ENCODE measurements at regions not wholly inside any gene's neighbourhood (a gene's known extent, or its start where the extent isn't known, plus 50 kb on each side); places are given as distances from the start of the nearest gene placed in this dataset.

- DNase-seq (ENCODE audit: low read depth, low spot score) (no peak), FAIRE-seq (no peak)
- Histone ChIP-seq H3K9me1 (ENCODE audit: control insufficient read depth, extremely low read depth, insufficient read depth, low read length) (no peaks in the 10 kb centered on the region), H2AFZ (ENCODE audit: control insufficient read depth, low read length) (no peak overlapping the region), H3K36me3 (ENCODE audit: control insufficient read depth in 2 of 2, extremely low read depth in 1 of 2, insufficient read depth in 2 of 2, low read length in 2 of 2) (no peaks in the 10 kb centered on the region), H3K4me2 (ENCODE audit: control insufficient read depth, extremely low read depth, insufficient read depth, low read depth, low read length) (no peak overlapping the region), H3K4me1 (ENCODE audit: control insufficient read depth, extremely low read depth, insufficient read depth, low read length) (peaks cover 8% of the 10 kb centered on the region), H4K20me1 (ENCODE audit: control insufficient read depth, extremely low read depth, insufficient read depth, low read length) (no peaks in the 10 kb centered on the region), H3K79me2 (ENCODE audit: control insufficient read depth, insufficient read depth, low read length) (no peaks in the 10 kb centered on the region), H3K4me3 (ENCODE audit: control insufficient read depth in 2 of 3, extremely low read depth in 1 of 3, insufficient read depth in 2 of 3, low read depth in 1 of 3, low read length in 3 of 3) (no peak overlapping the region), H3K9me3 (ENCODE audit: control insufficient read depth, low read depth, low read length) (no peaks in the 10 kb centered on the region), H3K27ac (ENCODE audit: control insufficient read depth, insufficient read depth, low read length) (no peak overlapping the region), H3K9ac (ENCODE audit: control insufficient read depth, extremely low read depth, insufficient read depth, low read length) (no peak overlapping the region), H3K27me3 (ENCODE audit: control insufficient read depth, extremely low read depth, insufficient read depth, low read length) (no peaks in the 10 kb centered on the region)
- dilution Hi-C loops (cut with MboI; ENCODE audit: extremely low pct_ligation_motif_present, low sequenced_read_pairs) = no loop called here
- TF ChIP-seq, protein P1, sequence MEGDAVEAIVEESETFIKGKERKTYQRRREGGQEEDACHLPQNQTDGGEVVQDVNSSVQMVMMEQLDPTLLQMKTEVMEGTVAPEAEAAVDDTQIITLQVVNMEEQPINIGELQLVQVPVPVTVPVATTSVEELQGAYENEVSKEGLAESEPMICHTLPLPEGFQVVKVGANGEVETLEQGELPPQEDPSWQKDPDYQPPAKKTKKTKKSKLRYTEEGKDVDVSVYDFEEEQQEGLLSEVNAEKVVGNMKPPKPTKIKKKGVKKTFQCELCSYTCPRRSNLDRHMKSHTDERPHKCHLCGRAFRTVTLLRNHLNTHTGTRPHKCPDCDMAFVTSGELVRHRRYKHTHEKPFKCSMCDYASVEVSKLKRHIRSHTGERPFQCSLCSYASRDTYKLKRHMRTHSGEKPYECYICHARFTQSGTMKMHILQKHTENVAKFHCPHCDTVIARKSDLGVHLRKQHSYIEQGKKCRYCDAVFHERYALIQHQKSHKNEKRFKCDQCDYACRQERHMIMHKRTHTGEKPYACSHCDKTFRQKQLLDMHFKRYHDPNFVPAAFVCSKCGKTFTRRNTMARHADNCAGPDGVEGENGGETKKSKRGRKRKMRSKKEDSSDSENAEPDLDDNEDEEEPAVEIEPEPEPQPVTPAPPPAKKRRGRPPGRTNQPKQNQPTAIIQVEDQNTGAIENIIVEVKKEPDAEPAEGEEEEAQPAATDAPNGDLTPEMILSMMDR (optimal IDR thresholded peaks at IDR 0.05 in 1 of 3, IDR thresholded peaks at IDR 0.05 in 1 of 3, conservative IDR thresholded peaks at IDR 0.05 in 1 of 3; ENCODE audit: extremely low read depth in 1 of 3, insufficient read depth in 2 of 3, low read length in 3 of 3) = no peak
- TF ChIP-seq EZH2 (IDR thresholded peaks at IDR 0.05; ENCODE audit: low read length) = no peak
These were observed 365.6 kb upstream of the PTBP2 start for GRCh38 chr1:96355961-96356360.

GRCh38 chr1:96357141-96357765, 364.3 kb upstream of the PTBP2 start:
- TF ChIP-seq EZH2 (IDR thresholded peaks at IDR 0.05; ENCODE audit: low read length) = no peak
- TF ChIP-seq, protein P1 (optimal IDR thresholded peaks at IDR 0.05 in 1 of 3, IDR thresholded peaks at IDR 0.05 in 1 of 3, conservative IDR thresholded peaks at IDR 0.05 in 1 of 3; ENCODE audit: extremely low read depth in 1 of 3, insufficient read depth in 2 of 3, low read length in 3 of 3) = no peak
- FAIRE-seq = no peak
- H3K4me3 ChIP-seq (ENCODE audit: control insufficient read depth in 2 of 3, extremely low read depth in 1 of 3, insufficient read depth in 2 of 3, low read depth in 1 of 3, low read length in 3 of 3) = no peak overlapping the region
- no peaks in the 10 kb centered on the region for H4K20me1 ChIP-seq (ENCODE audit: control insufficient read depth, extremely low read depth, insufficient read depth, low read length)
- no peaks in the 10 kb centered on the region for H3K79me2 ChIP-seq (ENCODE audit: control insufficient read depth, insufficient read depth, low read length)
- no peak overlapping the region for H3K9ac ChIP-seq (ENCODE audit: control insufficient read depth, extremely low read depth, insufficient read depth, low read length)
- H3K27ac ChIP-seq (ENCODE audit: control insufficient read depth, insufficient read depth, low read length) = no peak overlapping the region
- H3K4me2 ChIP-seq (ENCODE audit: control insufficient read depth, extremely low read depth, insufficient read depth, low read depth, low read length) = no peak overlapping the region
- H3K9me3 ChIP-seq (ENCODE audit: control insufficient read depth, low read depth, low read length) = no peaks in the 10 kb centered on the region
- H3K36me3 ChIP-seq (ENCODE audit: control insufficient read depth in 2 of 2, extremely low read depth in 1 of 2, insufficient read depth in 2 of 2, low read length in 2 of 2) = no peaks in the 10 kb centered on the region
- no peaks in the 10 kb centered on the region for H3K9me1 ChIP-seq (ENCODE audit: control insufficient read depth, extremely low read depth, insufficient read depth, low read length)
- no peak overlapping the region for H2AFZ ChIP-seq (ENCODE audit: control insufficient read depth, low read length)
- peaks cover 14% of the 10 kb centered on the region for H3K4me1 ChIP-seq (ENCODE audit: control insufficient read depth, extremely low read depth, insufficient read depth, low read length)
- dilution Hi-C loops (cut with MboI; ENCODE audit: extremely low pct_ligation_motif_present, low sequenced_read_pairs) = no loop called here
- no peaks in the 10 kb centered on the region for H3K27me3 ChIP-seq (ENCODE audit: control insufficient read depth, extremely low read depth, insufficient read depth, low read length)
- no peak for DNase-seq (ENCODE audit: low read depth, low spot score)

All from keratinocyte (primary cell).